Psoas muscle (tissue), 7 donors: ENCODE measurements at regions not wholly inside any gene's neighbourhood (a gene's known extent, or its start where the extent isn't known, plus 50 kb on each side); places are given as distances from the start of the nearest gene placed in this dataset.

Experiments
- ATAC-seq, 4 donors: fragments of 200-7000 bp; cut with Tn5 transposase; one replicate each; pipeline ENCODE4 v1.9.1; 2020; ENCODE audit warnings: moderate library complexity in 3 of 4, mild to moderate bottlenecking in 2 of 4
- DNase-seq, 2 donors: peaks; one replicate each; pipeline ENCODE4 v3.0.0-alpha.2; 2020
- H3K27ac ChIP-seq: fragments of 200-600 bp; one replicate; pipeline ENCODE4 v1.8.0; 2022
- H3K27me3 ChIP-seq, 3 donors: fragments of 200-600 bp in 1 of 3; one replicate each; pipeline versions ENCODE4 v1.6.1 to v1.8.0; 2013 to 2022; ENCODE audit warnings: low read length in 2 of 3, mild to moderate bottlenecking in 2 of 3, moderate library complexity in 1 of 3; ENCODE audit not compliant: insufficient read depth in 3 of 3
- H3K36me3 ChIP-seq, 2 donors: fragments of 200-600 bp in 1 of 2; one replicate each; pipeline versions ENCODE4 v1.6.1 to v1.8.0; 2013 to 2022; ENCODE audit warnings: low read depth in 1 of 2, mild to moderate bottlenecking in 1 of 2, moderate library complexity in 1 of 2; ENCODE audit not compliant: insufficient read depth in 1 of 2
- H3K4me1 ChIP-seq: fragments of 200-600 bp; one replicate; pipeline ENCODE4 v1.8.0; 2022
- H3K4me3 ChIP-seq: fragments of 200-600 bp; one replicate; pipeline ENCODE4 v1.8.0; 2022; ENCODE audit warnings: mild to moderate bottlenecking
- H3K9me3 ChIP-seq: fragments of 200-600 bp; one replicate; pipeline ENCODE4 v1.8.0; 2022
- WGBS, 3 donors: extraction: QIAGEN DNeasy Blood & Tissue Kit; methylation state at CpG; one replicate each; pipeline versions ENCODE4 v1.1.6 to v1.1.7; 2013; 5-methylcytosine and 5-hydroxymethylcytosine counted together
- intact Hi-C, 2 donors: fragments of 100-400 bp; cut with DNase I; formaldehyde crosslinking; loops; one replicate each; pipeline versions ENCODE4 v1.11.0 to v1.14.2; 2022
- TF ChIP-seq, protein P1 (sequence below): fragments of 200-600 bp; IDR thresholded peaks from one replicate; pipeline ENCODE4 v1.8.0; 2022; ENCODE audit warnings: antibody characterized with exemption
- donor health status: healthy with polysubstance abuse.
- donor health status: DM: no; HTN: no; CAD: no; lungs with moderate emphysema.
- donor health status: Bipolar disorder and iron deficiency.
- donor health status: healthy.
- donor health status: DM: yes; HTN: yes; CAD: no.
- donor health status: DM: no; HTN: no; CAD: no.
- donor health status: DM: yes; HTN: yes; CAD: no.

DNA sequence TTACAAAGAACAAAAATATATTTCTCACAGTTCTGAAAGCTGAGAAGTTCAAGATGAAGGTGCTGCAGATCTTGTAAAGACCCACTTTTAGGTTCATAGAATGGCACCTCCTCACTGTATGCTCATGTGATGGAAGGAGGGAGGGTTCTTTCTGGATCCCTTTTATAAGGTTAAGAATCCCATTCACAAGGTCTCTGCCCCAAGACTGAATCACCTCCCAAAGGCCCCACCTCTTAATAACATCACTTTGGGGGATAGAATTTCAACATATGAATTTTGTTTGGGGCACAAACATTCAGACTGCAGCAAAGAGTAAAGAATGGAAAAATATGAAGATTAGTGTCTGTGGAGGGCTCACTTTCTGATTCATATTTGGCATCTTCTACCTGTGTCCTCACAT, 77.1 kb upstream of the PRR16 start:
- ATAC-seq = no peak
- intact Hi-C loops = no loop called here
- no peaks in the 10 kb centered on the region for H3K4me1 ChIP-seq
- no peak overlapping the region for H3K27ac ChIP-seq
- TF ChIP-seq, protein P1, sequence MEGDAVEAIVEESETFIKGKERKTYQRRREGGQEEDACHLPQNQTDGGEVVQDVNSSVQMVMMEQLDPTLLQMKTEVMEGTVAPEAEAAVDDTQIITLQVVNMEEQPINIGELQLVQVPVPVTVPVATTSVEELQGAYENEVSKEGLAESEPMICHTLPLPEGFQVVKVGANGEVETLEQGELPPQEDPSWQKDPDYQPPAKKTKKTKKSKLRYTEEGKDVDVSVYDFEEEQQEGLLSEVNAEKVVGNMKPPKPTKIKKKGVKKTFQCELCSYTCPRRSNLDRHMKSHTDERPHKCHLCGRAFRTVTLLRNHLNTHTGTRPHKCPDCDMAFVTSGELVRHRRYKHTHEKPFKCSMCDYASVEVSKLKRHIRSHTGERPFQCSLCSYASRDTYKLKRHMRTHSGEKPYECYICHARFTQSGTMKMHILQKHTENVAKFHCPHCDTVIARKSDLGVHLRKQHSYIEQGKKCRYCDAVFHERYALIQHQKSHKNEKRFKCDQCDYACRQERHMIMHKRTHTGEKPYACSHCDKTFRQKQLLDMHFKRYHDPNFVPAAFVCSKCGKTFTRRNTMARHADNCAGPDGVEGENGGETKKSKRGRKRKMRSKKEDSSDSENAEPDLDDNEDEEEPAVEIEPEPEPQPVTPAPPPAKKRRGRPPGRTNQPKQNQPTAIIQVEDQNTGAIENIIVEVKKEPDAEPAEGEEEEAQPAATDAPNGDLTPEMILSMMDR = no peak
- no peaks in the 10 kb centered on the region for H3K9me3 ChIP-seq
- H3K4me3 ChIP-seq = no peak overlapping the region
- no peak for DNase-seq
- H3K27me3 ChIP-seq = no peaks in the 10 kb centered on the region
- H3K36me3 ChIP-seq = no peaks in the 10 kb centered on the region

DNA sequence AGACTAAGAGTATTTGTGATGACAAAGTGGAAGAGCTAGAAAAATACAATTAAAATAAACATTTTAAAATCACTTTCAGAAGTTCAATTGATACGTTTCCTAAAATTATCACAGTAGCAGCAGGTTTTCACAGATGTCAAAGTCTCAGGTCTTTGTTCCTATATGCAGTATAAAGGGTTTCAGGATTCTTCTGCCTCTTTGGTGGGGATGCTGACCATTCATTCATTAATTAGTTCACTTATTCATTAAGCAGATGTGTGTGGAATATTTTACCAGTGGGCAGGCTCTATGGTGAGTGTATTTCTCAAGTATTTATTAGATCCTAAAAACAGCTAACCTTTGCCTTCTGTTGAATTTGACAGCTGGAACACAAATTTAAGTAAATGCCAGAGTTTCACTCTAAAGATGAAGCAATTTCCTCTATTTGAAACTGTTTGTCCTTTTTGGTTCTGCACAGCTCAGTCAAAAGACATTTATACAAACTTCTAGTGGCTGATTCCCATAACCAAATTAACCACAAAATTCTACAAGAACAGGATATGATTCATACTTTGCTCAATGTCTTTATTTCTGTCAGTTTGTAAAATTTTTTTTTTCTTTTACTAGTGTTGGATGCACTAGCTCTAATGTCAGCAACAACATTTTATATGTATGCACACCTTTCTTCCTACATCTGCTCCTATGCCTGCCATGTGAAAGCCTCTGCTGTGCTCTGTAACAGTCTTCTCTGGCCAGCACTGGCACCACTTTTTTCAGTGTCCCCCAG, 75.9 kb upstream of the PRR16 start:
- DNase-seq = no peak
- Histone ChIP-seq H3K4me1 (no peaks in the 10 kb centered on the region), H3K36me3 (no peaks in the 10 kb centered on the region), H3K4me3 (no peak overlapping the region), H3K27me3 (no peaks in the 10 kb centered on the region), H3K9me3 (no peaks in the 10 kb centered on the region), H3K27ac (no peak overlapping the region)
- intact Hi-C loops = no loop called here
- peak in 3 of 4 donors; percentile 50 to 61 (median 55) for ATAC-seq
- TF ChIP-seq, protein P1 = no peak
- 64 to 78% (median 74%) methylated on average over 1 of the region's 1 CpG for WGBS, 3 donors

- Histone ChIP-seq H3K27ac (no peak overlapping the region), H3K27me3 (no peaks in the 10 kb centered on the region), H3K9me3 (no peaks in the 10 kb centered on the region), H3K4me1 (no peaks in the 10 kb centered on the region), H3K4me3 (no peak overlapping the region), H3K36me3 (no peaks in the 10 kb centered on the region)
- TF ChIP-seq, protein P1 = no peak
- intact Hi-C loops = no loop called here
- ATAC-seq (no peak), DNase-seq (no peak)
Measured at GRCh38 chr5:120394259-120394658, 69.8 kb upstream of the PRR16 start.

DNA sequence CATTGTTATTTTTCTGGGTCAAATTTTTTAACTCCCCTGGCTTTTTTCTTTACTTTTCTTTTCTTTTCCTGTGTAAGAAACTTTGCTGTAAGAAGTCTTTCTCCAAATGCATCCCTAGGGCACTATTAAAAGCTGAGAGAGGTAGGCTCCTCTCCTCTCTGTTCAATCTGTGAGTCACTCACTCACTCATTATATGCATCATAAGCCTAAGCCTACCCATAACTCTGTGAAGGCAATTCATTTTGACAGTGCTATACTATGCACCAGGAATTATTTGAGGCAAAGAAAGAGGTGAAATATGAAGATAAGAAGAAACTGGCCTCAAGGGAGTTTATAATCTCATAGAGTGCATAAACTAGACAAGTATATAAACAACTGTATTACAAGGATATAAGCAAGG, 67.9 kb upstream of the PRR16 start:
- no peaks in the 10 kb centered on the region for H3K9me3 ChIP-seq
- DNase-seq (no peak), ATAC-seq (no peak)
- TF ChIP-seq, protein P1 = no peak
- H3K27ac ChIP-seq = no peak overlapping the region
- no peak overlapping the region for H3K4me3 ChIP-seq
- H3K27me3 ChIP-seq = no peaks in the 10 kb centered on the region
- H3K4me1 ChIP-seq = no peaks in the 10 kb centered on the region
- H3K36me3 ChIP-seq = no peaks in the 10 kb centered on the region
- intact Hi-C loops = no loop called here

DNA sequence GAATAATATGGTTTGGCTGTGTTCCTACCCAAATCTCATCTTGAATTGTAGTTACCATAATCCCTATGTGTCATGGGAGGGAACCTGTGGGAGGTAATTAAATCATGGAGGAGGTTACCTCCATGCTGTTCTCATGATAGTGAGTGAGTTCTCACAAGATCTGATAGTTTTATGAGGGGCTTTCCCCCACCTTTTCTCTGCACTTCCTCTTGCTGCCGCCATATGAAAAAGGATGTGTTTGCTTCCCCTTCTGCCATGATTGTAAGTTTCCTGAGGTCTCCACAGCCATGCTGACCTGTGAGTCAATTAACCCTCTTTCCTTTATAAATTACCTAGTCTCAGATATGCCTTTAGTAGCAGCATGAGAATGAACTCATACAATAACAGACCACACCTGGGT, 63.7 kb upstream of the PRR16 start:
- Histone ChIP-seq H3K4me3 (no peak overlapping the region), H3K27ac (no peak overlapping the region), H3K36me3 (no peaks in the 10 kb centered on the region), H3K27me3 (no peaks in the 10 kb centered on the region), H3K4me1 (peaks cover 7% of the 10 kb centered on the region), H3K9me3 (no peaks in the 10 kb centered on the region)
- TF ChIP-seq, protein P1 = no peak
- ATAC-seq (no peak), DNase-seq (no peak)
- WGBS, 3 donors = 85 to 90% (median 87%) methylated on average over 1 of the region's 1 CpG
- intact Hi-C loops = no loop called here
